Activated CD4-positive, alpha-beta T cell treated with anti-CD3 and anti-CD28 coated beads, Interleukin-2, amount 10 ng/mL, durations not matched to agents 7 days and 5 days (primary cell): ENCODE measurements at regions not wholly inside any gene's neighbourhood (a gene's known extent, or its start where the extent isn't known, plus 50 kb on each side); places are given as distances from the start of the nearest gene placed in this dataset.

Experiments
- CTCF ChIA-PET: fragments of 350-600 bp; sonication (Branson Sonifier 250); formaldehyde crosslinking; loops from one replicate; lab custom pipeline; 2021; ENCODE audit warnings: antibody characterized with exemption; lab: Charles Lee
- POLR2A ChIA-PET: fragments of 350-600 bp; sonication (Branson Sonifier 250); formaldehyde crosslinking; loops from one replicate; lab custom pipeline; 2021; ENCODE audit warnings: antibody characterized with exemption; lab: Charles Lee
- DNase-seq: peaks from one replicate; pipeline ENCODE4 v3.0.0-alpha.2; 2020
- H3K27ac Mint-ChIP-seq: one replicate; pipeline ENCODE4 v1.8.0; 2021; ENCODE audit warnings: mild to moderate bottlenecking, moderate library complexity, mixed read lengths
- H3K27me3 Mint-ChIP-seq: one replicate; pipeline ENCODE4 v1.8.0; 2021; ENCODE audit warnings: mixed read lengths
- H3K36me3 Mint-ChIP-seq: one replicate; pipeline ENCODE4 v1.8.0; 2021; ENCODE audit warnings: low read depth, mixed read lengths
- H3K4me1 Mint-ChIP-seq: one replicate; pipeline ENCODE4 v1.8.0; 2021; ENCODE audit warnings: mixed read lengths
- H3K4me3 Mint-ChIP-seq: one replicate; pipeline ENCODE4 v1.8.0; 2021; ENCODE audit warnings: mild to moderate bottlenecking, moderate library complexity, mixed read lengths
- H3K9me3 Mint-ChIP-seq: one replicate; pipeline ENCODE4 v1.8.0; 2021; ENCODE audit warnings: mixed read lengths

- H3K4me3 Mint-ChIP-seq: no peak overlapping the region
- POLR2A ChIA-PET: no interaction called here
- no peak overlapping the region for H3K27ac Mint-ChIP-seq
- no peaks in the 10 kb centered on the region for H3K27me3 Mint-ChIP-seq
- no peaks in the 10 kb centered on the region for H3K36me3 Mint-ChIP-seq
- DNase-seq: no peak
- CTCF ChIA-PET: no interaction called here
- H3K4me1 Mint-ChIP-seq: no peaks in the 10 kb centered on the region
- no peaks in the 10 kb centered on the region for H3K9me3 Mint-ChIP-seq
Observed at GRCh38 chr2:71806432-71806831, 341.2 kb downstream of the CYP26B1 start.

GRCh38 chr2:71804281-71804751, 343.3 kb downstream of the CYP26B1 start:
- Mint-ChIP-seq H3K9me3 (no peaks in the 10 kb centered on the region), H3K4me3 (no peak overlapping the region), H3K4me1 (no peaks in the 10 kb centered on the region), H3K27ac (no peak overlapping the region), H3K27me3 (no peaks in the 10 kb centered on the region), H3K36me3 (no peaks in the 10 kb centered on the region)
- DNase-seq: no peak
- CTCF ChIA-PET: no interaction called here
- POLR2A ChIA-PET: no interaction called here

- ChIA-PET POLR2A (no interaction called here), CTCF (no interaction called here)
- Mint-ChIP-seq H3K27ac (no peak overlapping the region), H3K27me3 (no peaks in the 10 kb centered on the region), H3K9me3 (no peaks in the 10 kb centered on the region), H3K4me3 (no peak overlapping the region), H3K36me3 (no peaks in the 10 kb centered on the region), H3K4me1 (no peaks in the 10 kb centered on the region)
- no peak for DNase-seq
Observed at GRCh38 chr2:71803398-71803797, 344.3 kb downstream of the CYP26B1 start.

- Mint-ChIP-seq H3K27ac (no peak overlapping the region), H3K27me3 (no peaks in the 10 kb centered on the region), H3K4me3 (no peak overlapping the region), H3K9me3 (no peaks in the 10 kb centered on the region), H3K4me1 (no peaks in the 10 kb centered on the region), H3K36me3 (no peaks in the 10 kb centered on the region)
- no peak for DNase-seq
- CTCF ChIA-PET: no interaction called here
- POLR2A ChIA-PET: no interaction called here
Observed at GRCh38 chr2:71802556-71802955, 345.1 kb downstream of the CYP26B1 start.

- no peak for DNase-seq
- no peak overlapping the region for H3K27ac Mint-ChIP-seq
- CTCF ChIA-PET: no interaction called here
- POLR2A ChIA-PET: no interaction called here
- H3K36me3 Mint-ChIP-seq: no peaks in the 10 kb centered on the region
- no peaks in the 10 kb centered on the region for H3K9me3 Mint-ChIP-seq
- no peak overlapping the region for H3K4me3 Mint-ChIP-seq
- no peaks in the 10 kb centered on the region for H3K27me3 Mint-ChIP-seq
- no peaks in the 10 kb centered on the region for H3K4me1 Mint-ChIP-seq
Observed at GRCh38 chr2:71801969-71802368, 345.7 kb downstream of the CYP26B1 start.

GRCh38 chr2:71801556-71801955, 346.1 kb downstream of the CYP26B1 start:
- Mint-ChIP-seq H3K9me3 (no peaks in the 10 kb centered on the region), H3K27ac (no peak overlapping the region), H3K27me3 (no peaks in the 10 kb centered on the region), H3K4me1 (no peaks in the 10 kb centered on the region), H3K4me3 (no peak overlapping the region), H3K36me3 (no peaks in the 10 kb centered on the region)
- ChIA-PET CTCF (no interaction called here), POLR2A (no interaction called here)
- DNase-seq: no peak

- no peaks in the 10 kb centered on the region for H3K4me1 Mint-ChIP-seq
- CTCF ChIA-PET: no interaction called here
Observed at GRCh38 chr2:71800851-71801250, 346.8 kb downstream of the CYP26B1 start.

GRCh38 chr2:71800106-71800809, 346.9 kb downstream of the DYSF start:
- Mint-ChIP-seq H3K27me3 (no peaks in the 10 kb centered on the region), H3K36me3 (no peaks in the 10 kb centered on the region), H3K4me1 (no peaks in the 10 kb centered on the region), H3K27ac (no peak overlapping the region), H3K9me3 (no peaks in the 10 kb centered on the region), H3K4me3 (no peak overlapping the region)
- ChIA-PET POLR2A (no interaction called here), CTCF (no interaction called here)
- no peak for DNase-seq

More at GRCh38 chr2:71800851-71801250, 346.8 kb downstream of the CYP26B1 start:
- DNase-seq: no peak
- H3K27ac Mint-ChIP-seq: no peak overlapping the region
- POLR2A ChIA-PET: no interaction called here
- H3K27me3 Mint-ChIP-seq: no peaks in the 10 kb centered on the region
- no peaks in the 10 kb centered on the region for H3K9me3 Mint-ChIP-seq
- no peak overlapping the region for H3K4me3 Mint-ChIP-seq
- no peaks in the 10 kb centered on the region for H3K36me3 Mint-ChIP-seq

- Mint-ChIP-seq H3K36me3 (no peaks in the 10 kb centered on the region), H3K4me1 (no peaks in the 10 kb centered on the region), H3K4me3 (no peak overlapping the region), H3K27ac (no peak overlapping the region), H3K27me3 (no peaks in the 10 kb centered on the region), H3K9me3 (no peaks in the 10 kb centered on the region)
- ChIA-PET POLR2A (no interaction called here), CTCF (interaction anchor here (2.4 kb wide), 1 partner anchor 12 kb away, joined by 8 read pairs; no protein-coding TSS in a partner anchor)
- DNase-seq: no peak
Observed at GRCh38 chr2:71799013-71799575, 345.7 kb downstream of the DYSF start.

GRCh38 chr2:71798266-71799012, 345.1 kb downstream of the DYSF start:
- H3K27me3 Mint-ChIP-seq: no peaks in the 10 kb centered on the region
- CTCF ChIA-PET: interaction anchor here (2.4 kb wide), 1 partner anchor 13 kb away, joined by 8 read pairs; no protein-coding TSS in a partner anchor
- H3K36me3 Mint-ChIP-seq: no peaks in the 10 kb centered on the region
- no peaks in the 10 kb centered on the region for H3K4me1 Mint-ChIP-seq
- no peak overlapping the region for H3K4me3 Mint-ChIP-seq
- no peaks in the 10 kb centered on the region for H3K9me3 Mint-ChIP-seq
- peak; percentile 9 for DNase-seq
- POLR2A ChIA-PET: no interaction called here
- no peak overlapping the region for H3K27ac Mint-ChIP-seq

GRCh38 chr2:71797035-71797810, 343.9 kb downstream of the DYSF start:
- Mint-ChIP-seq H3K9me3 (no peaks in the 10 kb centered on the region), H3K4me3 (no peak overlapping the region), H3K4me1 (no peaks in the 10 kb centered on the region), H3K36me3 (no peaks in the 10 kb centered on the region), H3K27ac (no peak overlapping the region), H3K27me3 (no peaks in the 10 kb centered on the region)
- POLR2A ChIA-PET: no interaction called here
- CTCF ChIA-PET: interaction anchor here (0.8 to 2.4 kb wide), 2 partner anchors 14 to 245 kb away, joined by 3 to 8 read pairs; no protein-coding TSS in a partner anchor
- no peak for DNase-seq

- no peaks in the 10 kb centered on the region for H3K36me3 Mint-ChIP-seq
- CTCF ChIA-PET: interaction anchor here (0.8 kb wide), 1 partner anchor 246 kb away, joined by 3 read pairs; no protein-coding TSS in a partner anchor
Observed at GRCh38 chr2:71796174-71796593, 342.8 kb downstream of the DYSF start.

More at GRCh38 chr2:71796174-71796593, 342.8 kb downstream of the DYSF start:
- H3K4me3 Mint-ChIP-seq: no peak overlapping the region
- POLR2A ChIA-PET: no interaction called here
- H3K27ac Mint-ChIP-seq: no peak overlapping the region
- no peaks in the 10 kb centered on the region for H3K27me3 Mint-ChIP-seq
- no peaks in the 10 kb centered on the region for H3K4me1 Mint-ChIP-seq
- H3K9me3 Mint-ChIP-seq: no peaks in the 10 kb centered on the region
- DNase-seq: no peak
